HL-60 (cell line): ENCODE measurements at regions not wholly inside any gene's neighbourhood (a gene's known extent, or its start where the extent isn't known, plus 50 kb on each side); places are given as distances from the start of the nearest gene placed in this dataset.

ENCODE experiments used
- DNase-seq, 2 experiments: peaks; one replicate each; pipeline ENCODE4 v3.0.0-alpha.2; 2010 to 2020; ENCODE audit warnings: low read depth in 1 of 2, low spot score in 1 of 2
- H3K27ac ChIP-seq: fragments of 250-450 bp; sonication (Bioruptor Pico); replicated peaks from 2 replicates; pipeline ENCODE4 v1.5.1; 2020; ENCODE audit warnings: mild to moderate bottlenecking, moderate library complexity
- H3K27me3 ChIP-seq: fragments of 250-450 bp; sonication (Bioruptor Pico); 2 replicates; pipeline ENCODE4 v1.5.1; 2021; ENCODE audit warnings: mild to moderate bottlenecking, moderate library complexity; ENCODE audit not compliant: insufficient read depth, poor library complexity, severe bottlenecking
- H3K4me3 ChIP-seq: replicated peaks from 2 replicates; pipeline ENCODE4 v1.5.1; 2011; ENCODE audit warnings: mild to moderate bottlenecking, control low read depth, low read length; ENCODE audit not compliant: insufficient read depth
- CTCF ChIP-seq: IDR thresholded peaks from one replicate; pipeline ENCODE4 v1.5.1; 2011; ENCODE audit warnings: low read length, control low read depth, inconsistent platforms; ENCODE audit not compliant: insufficient read depth
- GABPA ChIP-seq: IDR thresholded peaks from 2 replicates; pipeline ENCODE4 v1.6.1; 2012; ENCODE audit warnings: low read depth
- POLR2AphosphoS5 ChIP-seq: IDR thresholded peaks from 2 replicates; pipeline ENCODE4 v1.6.1; 2012; ENCODE audit warnings: low read depth
- REST ChIP-seq: IDR thresholded peaks from 2 replicates; pipeline ENCODE4 v1.6.1; 2012; ENCODE audit warnings: low read depth; ENCODE audit not compliant: insufficient replicate concordance
- SPI1 ChIP-seq: IDR thresholded peaks from 2 replicates; pipeline ENCODE4 v1.6.1; 2012; ENCODE audit warnings: low read depth, mild to moderate bottlenecking, borderline replicate concordance

GRCh38 chr11:121808096-121808495, 307.9 kb downstream of the BLID start:
- no peak for TF ChIP-seq GABPA
- TF ChIP-seq POLR2AphosphoS5: no peak
- TF ChIP-seq CTCF: no peak
- TF ChIP-seq SPI1: no peak
- no peak for TF ChIP-seq REST

GRCh38 chr11:121807051-121807450, 309.0 kb downstream of the BLID start:
- H3K4me3 ChIP-seq: no peak overlapping the region
- H3K27me3 ChIP-seq: peaks cover 3% of the 10 kb centered on the region
- DNase-seq: no peak
- TF ChIP-seq REST (no peak), SPI1 (no peak), POLR2AphosphoS5 (no peak), GABPA (no peak), CTCF (no peak)
- no peak overlapping the region for H3K27ac ChIP-seq

More at GRCh38 chr11:121808096-121808495, 307.9 kb downstream of the BLID start:
- Histone ChIP-seq H3K27ac (no peak overlapping the region), H3K27me3 (peaks cover 3% of the 10 kb centered on the region), H3K4me3 (no peak overlapping the region)
- no peak for DNase-seq

GRCh38 chr11:121802542-121802941, 313.5 kb downstream of the BLID start:
- no peak for DNase-seq
- Histone ChIP-seq H3K27ac (no peak overlapping the region), H3K27me3 (no peaks in the 10 kb centered on the region), H3K4me3 (no peak overlapping the region)
- no peak for TF ChIP-seq GABPA
- no peak for TF ChIP-seq REST
- TF ChIP-seq POLR2AphosphoS5: no peak
- no peak for TF ChIP-seq CTCF
- TF ChIP-seq SPI1: no peak
